ENCODE measurements at regions not wholly inside any gene's neighbourhood (a gene's known extent, or its start where the extent isn't known, plus 50 kb on each side); places are given as distances from the start of the nearest gene placed in this dataset.

GRCh38 chr18:70966419-70966818 lies 677.6 kb downstream of the SOCS6 start:
- no peak overlapping the region for H3K27ac ChIP-seq
- DNase-seq: no peak
- no peaks in the 10 kb centered on the region for H3K9me3 ChIP-seq
- no peaks in the 10 kb centered on the region for H3K4me1 ChIP-seq
- H3K4me3 ChIP-seq: no peak overlapping the region
- intact Hi-C loops (cut with DNase I; ENCODE audit: low total_unique reads): no loop called here
- TF ChIP-seq POLR2A (IDR thresholded peaks at IDR 0.05) (no peak), CTCF (IDR thresholded peaks at IDR 0.05) (no peak)
- H3K27me3 ChIP-seq: no peaks in the 10 kb centered on the region
- H3K36me3 ChIP-seq: no peaks in the 10 kb centered on the region

GRCh38 chr18:70961939-70962338 lies 673.1 kb downstream of the SOCS6 start:
- no peaks in the 10 kb centered on the region for H3K36me3 ChIP-seq
- H3K4me1 ChIP-seq: no peaks in the 10 kb centered on the region
- no peak overlapping the region for H3K27ac ChIP-seq
- no peaks in the 10 kb centered on the region for H3K27me3 ChIP-seq
- intact Hi-C loops (cut with DNase I; ENCODE audit: low total_unique reads): no loop called here
- DNase-seq: no peak
- H3K9me3 ChIP-seq: no peaks in the 10 kb centered on the region
- TF ChIP-seq POLR2A (IDR thresholded peaks at IDR 0.05) (no peak), CTCF (IDR thresholded peaks at IDR 0.05) (no peak)
- H3K4me3 ChIP-seq: no peak overlapping the region

- H3K9me3 ChIP-seq: no peaks in the 10 kb centered on the region
- no peak overlapping the region for H3K27ac ChIP-seq
- no peaks in the 10 kb centered on the region for H3K27me3 ChIP-seq
- no peaks in the 10 kb centered on the region for H3K36me3 ChIP-seq
- no peak overlapping the region for H3K4me3 ChIP-seq
- no peak for TF ChIP-seq POLR2A (IDR thresholded peaks at IDR 0.05)
- TF ChIP-seq CTCF (IDR thresholded peaks at IDR 0.05): no peak
- no peaks in the 10 kb centered on the region for H3K4me1 ChIP-seq
- DNase-seq: no peak
- intact Hi-C loops (cut with DNase I; ENCODE audit: low total_unique reads): no loop called here
Observed at GRCh38 chr18:70956554-70956953, 667.7 kb downstream of the SOCS6 start.

- Histone ChIP-seq H3K27me3 (no peaks in the 10 kb centered on the region), H3K9me3 (no peaks in the 10 kb centered on the region), H3K27ac (no peak overlapping the region), H3K36me3 (no peaks in the 10 kb centered on the region), H3K4me1 (no peaks in the 10 kb centered on the region), H3K4me3 (no peak overlapping the region)
- intact Hi-C loops (cut with DNase I; ENCODE audit: low total_unique reads): no loop called here
- DNase-seq: no peak
- TF ChIP-seq POLR2A (IDR thresholded peaks at IDR 0.05) (no peak), CTCF (IDR thresholded peaks at IDR 0.05) (no peak)
Observed at GRCh38 chr18:70936160-70936559, 647.3 kb downstream of the SOCS6 start.

- no peaks in the 10 kb centered on the region for H3K27me3 ChIP-seq
- no peaks in the 10 kb centered on the region for H3K9me3 ChIP-seq
- intact Hi-C loops (cut with DNase I; ENCODE audit: low total_unique reads): no loop called here
- no peaks in the 10 kb centered on the region for H3K4me1 ChIP-seq
- no peak for TF ChIP-seq POLR2A (IDR thresholded peaks at IDR 0.05)
- no peak for DNase-seq
- H3K4me3 ChIP-seq: no peak overlapping the region
- no peak overlapping the region for H3K27ac ChIP-seq
- H3K36me3 ChIP-seq: no peaks in the 10 kb centered on the region
Observed at GRCh38 chr18:70931942-70932814, 643.3 kb downstream of the SOCS6 start.

Measured in uterus (tissue), 3 donors.